CD4-positive, CD25-positive, alpha-beta regulatory T cell (primary cell): ENCODE measurements at regions not wholly inside any gene's neighbourhood (a gene's known extent, or its start where the extent isn't known, plus 50 kb on each side); places are given as distances from the start of the nearest gene placed in this dataset.

ENCODE experiments used
- ATAC-seq, 2 donors: fragments of 150-1000 bp; cut with Tn5 transposase; one replicate each; pipeline ENCODE4 v1.10.0; 2021; ENCODE audit warnings: low read depth in 2 of 2, moderate number of reproducible peaks in 2 of 2, moderate library complexity in 1 of 2
- DNase-seq, 3 donors: peaks; one replicate each; pipeline versions ENCODE4 v3.0.0 to v3.0.0-alpha.2; 2012 to 2022; ENCODE audit warnings: mixed read lengths in 1 of 3
- H3K27ac ChIP-seq: one replicate; pipeline ENCODE4 v1.7.0; 2013; ENCODE audit warnings: mild to moderate bottlenecking, low read length; ENCODE audit not compliant: insufficient read depth, poor library complexity, severe bottlenecking
- H3K27me3 ChIP-seq: one replicate; pipeline ENCODE4 v1.7.0; 2013; ENCODE audit warnings: low read length; ENCODE audit not compliant: control insufficient read depth, insufficient read depth
- H3K36me3 ChIP-seq: one replicate; pipeline ENCODE4 v1.7.0; 2013; ENCODE audit warnings: mild to moderate bottlenecking, low read length, moderate library complexity; ENCODE audit not compliant: control insufficient read depth, insufficient read depth
- H3K4me1 ChIP-seq: 2 replicates; pipeline ENCODE4 v1.7.0; 2013; ENCODE audit warnings: mild to moderate bottlenecking, low read length; ENCODE audit not compliant: insufficient read depth, control insufficient read depth, poor library complexity, severe bottlenecking
- H3K4me3 ChIP-seq: one replicate; pipeline ENCODE4 v1.7.0; 2013; ENCODE audit warnings: low read depth, mild to moderate bottlenecking, low read length, moderate library complexity
- H3K9me3 ChIP-seq, 2 experiments: 1 replicate in 1 of 2; 2 replicates in 1 of 2; pipeline ENCODE4 v1.7.0; 2013; ENCODE audit warnings: low read length in 2 of 2, mild to moderate bottlenecking in 1 of 2, moderate library complexity in 1 of 2; ENCODE audit not compliant: control insufficient read depth in 2 of 2
- H3K27ac Mint-ChIP-seq, 3 donors: one replicate each; pipeline ENCODE4 v1.8.0; 2020 to 2022; ENCODE audit warnings: mild to moderate bottlenecking in 3 of 3, mixed read lengths in 3 of 3, moderate library complexity in 2 of 3
- H3K27me3 Mint-ChIP-seq: one replicate; pipeline ENCODE4 v1.8.0; 2022; ENCODE audit warnings: mild to moderate bottlenecking, mixed read lengths
- H3K36me3 Mint-ChIP-seq: one replicate; pipeline ENCODE4 v1.8.0; 2020; ENCODE audit warnings: mixed read lengths
- H3K4me1 Mint-ChIP-seq, 4 donors: one replicate each; pipeline ENCODE4 v1.8.0; 2020 to 2022; ENCODE audit warnings: mixed read lengths in 4 of 4, mild to moderate bottlenecking in 1 of 4
- H3K4me3 Mint-ChIP-seq, 4 donors: one replicate each; pipeline ENCODE4 v1.8.0; 2020 to 2022; ENCODE audit warnings: mild to moderate bottlenecking in 4 of 4, mixed read lengths in 4 of 4, moderate library complexity in 3 of 4
- H3K9me3 Mint-ChIP-seq, 7 donors: one replicate each; pipeline ENCODE4 v1.8.0; 2020 to 2022; ENCODE audit warnings: mixed read lengths in 7 of 7, mild to moderate bottlenecking in 3 of 7, moderate library complexity in 2 of 7

DNA sequence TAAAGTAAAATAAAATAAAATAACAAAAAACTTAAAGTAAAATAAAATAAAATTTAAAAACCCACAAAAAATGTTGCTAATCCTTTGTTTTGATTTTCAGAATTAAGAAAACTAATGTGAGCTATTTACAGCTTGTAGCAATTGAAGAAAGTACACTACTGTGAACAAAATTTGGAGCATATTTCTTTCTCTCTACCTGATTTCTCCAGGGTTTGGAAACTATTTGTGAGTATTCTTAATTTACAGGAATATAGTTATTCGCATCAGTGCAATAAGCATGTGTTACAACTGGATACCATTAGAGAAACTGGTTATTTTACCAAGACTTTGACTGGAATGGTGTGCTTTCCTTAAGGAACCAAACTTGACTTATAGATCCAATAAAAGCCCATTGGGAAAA lies 86.1 kb upstream of the CNOT2 start:
- Histone ChIP-seq H3K4me3 (no peak overlapping the region), H3K4me1 (no peaks in the 10 kb centered on the region), H3K9me3 (peaks cover 10 to 14% of the 10 kb centered on the region in 2 experiments), H3K27ac (no peak overlapping the region), H3K27me3 (peaks cover 2% of the 10 kb centered on the region), H3K36me3 (no peaks in the 10 kb centered on the region)
- Mint-ChIP-seq H3K4me1 (no peaks in the 10 kb centered on the region), H3K36me3 (no peaks in the 10 kb centered on the region), H3K27me3 (no peaks in the 10 kb centered on the region), H3K27ac (no peak overlapping the region), H3K4me3 (no peak overlapping the region), H3K9me3 (peaks cover 0 to 35% (median 10%) of the 10 kb centered on the region in 7 donors)
- DNase-seq (no peak), ATAC-seq (no peak)

DNA sequence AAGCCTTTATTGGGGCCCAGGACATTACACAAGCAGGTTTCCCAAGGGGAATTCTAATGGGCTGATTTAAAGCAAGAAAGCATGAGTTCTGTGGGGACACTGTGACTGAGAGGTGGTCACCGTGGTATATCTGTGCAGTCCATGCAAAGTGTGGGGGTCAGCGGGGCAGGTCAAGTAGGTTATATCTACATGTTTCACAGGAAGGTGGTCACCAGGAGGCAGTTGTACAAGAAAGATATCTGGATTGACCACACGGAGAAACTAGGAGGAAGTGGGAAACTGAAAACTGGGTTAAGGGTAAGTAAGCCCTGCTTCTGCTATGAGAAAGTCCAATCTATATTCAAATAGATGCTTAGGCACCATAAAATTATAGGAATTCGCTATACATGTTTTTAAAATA lies 77.8 kb upstream of the CNOT2 start:
- H3K4me1 Mint-ChIP-seq = peaks cover 0 to 7% (median 2%) of the 10 kb centered on the region in 4 donors
- H3K27me3 Mint-ChIP-seq = no peaks in the 10 kb centered on the region
- Histone ChIP-seq H3K9me3 (no peaks in the 10 kb centered on the region), H3K4me3 (no peak overlapping the region), H3K27ac (no peak overlapping the region), H3K4me1 (no peaks in the 10 kb centered on the region), H3K27me3 (no peaks in the 10 kb centered on the region), H3K36me3 (no peaks in the 10 kb centered on the region)
- H3K4me3 Mint-ChIP-seq = no peak overlapping the region
- no peaks in the 10 kb centered on the region for H3K36me3 Mint-ChIP-seq
- H3K9me3 Mint-ChIP-seq = peaks cover 0 to 5% (median 0%) of the 10 kb centered on the region in 7 donors
- H3K27ac Mint-ChIP-seq = no peak overlapping the region
- DNase-seq = no peak
- ATAC-seq = no peak

DNA sequence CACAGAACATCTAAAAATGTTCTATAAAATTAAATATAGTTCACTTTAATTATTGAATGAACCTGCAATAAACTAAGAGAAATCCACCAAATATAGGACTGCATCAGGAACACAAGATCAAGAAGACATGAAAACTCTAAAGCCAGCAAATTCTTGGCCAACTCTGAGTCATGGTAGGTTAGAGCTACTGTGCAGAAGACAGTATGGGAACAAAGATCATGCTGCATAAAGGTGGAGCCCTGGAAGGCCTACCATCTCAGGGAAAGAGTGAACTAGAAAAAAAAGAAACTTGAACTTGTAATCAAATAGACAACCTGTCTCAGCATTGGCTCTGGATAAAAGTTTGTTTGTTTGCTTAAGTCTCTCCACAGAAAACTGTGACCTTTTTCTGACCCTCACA lies 66.9 kb upstream of the CNOT2 start:
- Histone ChIP-seq H3K27me3 (no peaks in the 10 kb centered on the region), H3K9me3 (no peaks in the 10 kb centered on the region), H3K36me3 (no peaks in the 10 kb centered on the region), H3K4me3 (no peak overlapping the region), H3K27ac (no peak overlapping the region), H3K4me1 (no peaks in the 10 kb centered on the region)
- Mint-ChIP-seq H3K27me3 (peaks cover 10% of the 10 kb centered on the region), H3K9me3 (peaks cover 0 to 4% (median 0%) of the 10 kb centered on the region in 7 donors), H3K4me1 (no peaks in the 10 kb centered on the region), H3K27ac (no peak overlapping the region), H3K36me3 (no peaks in the 10 kb centered on the region), H3K4me3 (no peak overlapping the region)
- DNase-seq = no peak
- no peak for ATAC-seq

DNA sequence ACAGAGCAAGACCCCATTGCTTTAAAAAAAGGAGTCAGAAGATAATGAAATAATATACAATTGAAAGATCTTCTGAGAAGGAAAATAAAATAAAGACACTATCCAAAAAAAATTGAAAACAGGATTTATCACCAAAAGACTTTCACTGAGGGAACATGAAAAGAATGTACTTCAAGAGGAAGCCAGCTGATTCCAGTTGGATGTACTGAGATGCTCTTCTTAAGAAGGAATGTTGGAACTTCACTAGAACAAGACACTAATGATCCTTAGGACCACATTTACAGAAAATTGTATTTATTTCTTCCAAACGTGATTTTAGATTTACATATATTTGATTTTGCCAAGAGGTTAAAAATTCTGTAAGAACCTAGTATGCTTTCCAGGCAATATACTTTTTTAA lies 65.6 kb upstream of the CNOT2 start:
- H3K4me1 Mint-ChIP-seq = no peaks in the 10 kb centered on the region
- no peaks in the 10 kb centered on the region for H3K36me3 Mint-ChIP-seq
- H3K27me3 Mint-ChIP-seq = peaks cover 10% of the 10 kb centered on the region
- DNase-seq (no peak), ATAC-seq (no peak)
- no peaks in the 10 kb centered on the region for H3K36me3 ChIP-seq
- no peak overlapping the region for H3K27ac ChIP-seq
- H3K4me3 Mint-ChIP-seq = no peak overlapping the region
- peaks cover 0 to 6% (median 0%) of the 10 kb centered on the region in 7 donors for H3K9me3 Mint-ChIP-seq
- H3K27ac Mint-ChIP-seq = no peak overlapping the region
- H3K9me3 ChIP-seq = no peaks in the 10 kb centered on the region
- H3K27me3 ChIP-seq = no peaks in the 10 kb centered on the region
- no peaks in the 10 kb centered on the region for H3K4me1 ChIP-seq
- no peak overlapping the region for H3K4me3 ChIP-seq

DNA sequence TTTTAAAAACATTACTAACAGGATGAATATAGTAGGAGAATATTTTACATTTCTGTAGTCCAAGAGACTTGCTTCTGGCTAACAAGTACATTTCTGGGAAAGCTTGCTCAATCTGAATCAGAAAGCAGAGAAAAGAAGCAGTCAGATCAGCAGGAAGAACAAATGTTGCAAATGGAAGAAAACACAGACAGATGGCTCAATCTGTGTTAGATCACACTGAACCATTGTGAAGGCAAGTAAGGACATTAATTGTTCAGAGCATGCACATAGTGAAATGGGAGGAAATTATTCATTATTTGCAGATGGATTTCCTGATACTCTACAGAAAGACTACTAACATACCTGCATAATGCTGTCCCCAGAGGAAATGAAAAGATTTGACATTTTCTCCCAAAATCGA lies 65.2 kb upstream of the CNOT2 start:
- Mint-ChIP-seq H3K27me3 (peaks cover 10% of the 10 kb centered on the region), H3K36me3 (no peaks in the 10 kb centered on the region), H3K4me3 (no peak overlapping the region), H3K9me3 (peaks cover 0 to 10% (median 0%) of the 10 kb centered on the region in 7 donors), H3K27ac (no peak overlapping the region), H3K4me1 (no peaks in the 10 kb centered on the region)
- DNase-seq (no peak), ATAC-seq (no peak)
- Histone ChIP-seq H3K4me3 (no peak overlapping the region), H3K4me1 (no peaks in the 10 kb centered on the region), H3K27ac (no peak overlapping the region), H3K9me3 (no peaks in the 10 kb centered on the region), H3K27me3 (no peaks in the 10 kb centered on the region), H3K36me3 (no peaks in the 10 kb centered on the region)

DNA sequence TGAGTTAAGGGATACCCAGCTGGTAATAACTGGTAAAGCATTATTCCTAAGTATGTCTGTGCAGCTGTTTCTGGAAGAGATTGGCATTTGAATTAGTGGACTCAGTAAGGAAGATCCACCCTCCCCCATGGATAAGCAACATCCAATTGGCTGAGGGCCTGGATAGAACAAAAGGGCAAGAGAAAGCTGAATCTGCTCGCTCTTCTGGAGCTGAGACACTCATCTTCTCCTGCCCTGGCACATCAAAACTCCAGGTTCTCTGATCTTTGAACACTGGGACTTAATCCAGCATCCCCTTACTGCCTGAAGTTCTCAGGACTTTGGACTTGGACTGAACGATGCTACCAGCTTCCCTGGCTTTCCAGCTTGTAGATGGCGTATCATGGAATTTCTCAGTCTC lies 63.1 kb upstream of the CNOT2 start:
- Mint-ChIP-seq H3K4me3 (no peak overlapping the region), H3K27ac (no peak overlapping the region), H3K27me3 (peaks cover 6% of the 10 kb centered on the region), H3K4me1 (no peaks in the 10 kb centered on the region), H3K9me3 (peaks cover 0 to 11% (median 0%) of the 10 kb centered on the region in 7 donors), H3K36me3 (no peaks in the 10 kb centered on the region)
- Histone ChIP-seq H3K4me1 (no peaks in the 10 kb centered on the region), H3K4me3 (no peak overlapping the region), H3K9me3 (no peaks in the 10 kb centered on the region), H3K27ac (no peak overlapping the region), H3K27me3 (no peaks in the 10 kb centered on the region), H3K36me3 (no peaks in the 10 kb centered on the region)
- DNase-seq (no peak), ATAC-seq (no peak)

DNA sequence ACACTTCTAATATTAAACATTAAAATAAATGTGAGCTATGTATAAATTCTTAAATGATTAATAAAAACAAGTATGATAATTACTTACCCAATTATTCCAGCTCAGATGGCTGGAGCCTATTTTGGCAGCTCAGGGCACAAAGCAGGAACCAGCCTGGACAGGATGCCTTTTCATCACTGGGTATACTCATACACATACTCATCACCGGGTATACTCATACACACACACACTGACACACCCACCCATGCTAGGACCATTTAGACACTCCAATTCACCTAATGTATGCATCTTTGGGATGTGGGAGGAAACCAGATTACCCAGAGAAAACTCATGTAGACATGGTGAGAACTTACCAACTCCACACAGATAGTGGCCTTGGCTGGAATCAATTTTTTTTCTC lies 57.9 kb upstream of the CNOT2 start:
- H3K4me3 ChIP-seq = no peak overlapping the region
- no peak for ATAC-seq
- no peaks in the 10 kb centered on the region for H3K36me3 ChIP-seq
- H3K27ac ChIP-seq = no peak overlapping the region
- no peaks in the 10 kb centered on the region for H3K9me3 ChIP-seq
- Mint-ChIP-seq H3K27me3 (no peaks in the 10 kb centered on the region), H3K4me3 (no peak overlapping the region), H3K27ac (no peak overlapping the region), H3K4me1 (no peaks in the 10 kb centered on the region), H3K9me3 (peaks cover 0 to 11% (median 0%) of the 10 kb centered on the region in 7 donors), H3K36me3 (no peaks in the 10 kb centered on the region)
- DNase-seq = no peak
- no peaks in the 10 kb centered on the region for H3K27me3 ChIP-seq
- no peaks in the 10 kb centered on the region for H3K4me1 ChIP-seq

DNA sequence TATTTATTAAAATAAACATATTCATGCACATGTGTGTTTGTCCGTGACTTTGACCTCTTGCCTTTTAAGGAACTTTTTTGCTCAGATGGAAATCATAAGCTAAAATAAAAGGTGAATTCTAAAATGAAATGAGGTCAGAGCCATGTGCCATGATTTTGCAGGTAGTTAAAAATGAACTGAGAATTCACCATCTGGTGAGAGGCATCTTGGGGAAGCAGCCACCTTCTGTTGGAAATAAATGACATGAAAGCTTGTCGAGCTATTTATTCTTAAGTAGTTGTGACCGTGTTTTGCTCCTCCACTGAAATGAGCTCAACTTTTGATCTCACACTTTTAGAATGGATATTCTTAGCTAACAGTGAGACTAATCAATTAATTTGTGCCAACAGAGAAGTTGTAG lies 56.8 kb upstream of the CNOT2 start:
- ATAC-seq = no peak
- H3K4me1 ChIP-seq = no peaks in the 10 kb centered on the region
- H3K36me3 Mint-ChIP-seq = no peaks in the 10 kb centered on the region
- H3K27ac ChIP-seq = no peak overlapping the region
- no peaks in the 10 kb centered on the region for H3K9me3 ChIP-seq
- no peak overlapping the region for H3K4me3 Mint-ChIP-seq
- no peak overlapping the region for H3K4me3 ChIP-seq
- H3K36me3 ChIP-seq = no peaks in the 10 kb centered on the region
- no peaks in the 10 kb centered on the region for H3K27me3 Mint-ChIP-seq
- H3K4me1 Mint-ChIP-seq = no peaks in the 10 kb centered on the region
- H3K27ac Mint-ChIP-seq = no peak overlapping the region
- H3K9me3 Mint-ChIP-seq = peaks cover 0 to 8% (median 0%) of the 10 kb centered on the region in 7 donors
- H3K27me3 ChIP-seq = no peaks in the 10 kb centered on the region
- no peak for DNase-seq
